HG03571 (cell line): ENCODE measurements at regions not wholly inside any gene's neighbourhood (a gene's known extent, or its start where the extent isn't known, plus 50 kb on each side); places are given as distances from the start of the nearest gene placed in this dataset.
A peak's percentile ranks its signal among the peaks of the same experiment; 100 is the strongest.

Experiments used
- ATAC-seq: cut with Tn5 transposase; IDR thresholded peaks from one replicate; pipeline ENCODE4 v1.9.1; 2021; ENCODE audit not compliant: unreplicated experiment

DNA sequence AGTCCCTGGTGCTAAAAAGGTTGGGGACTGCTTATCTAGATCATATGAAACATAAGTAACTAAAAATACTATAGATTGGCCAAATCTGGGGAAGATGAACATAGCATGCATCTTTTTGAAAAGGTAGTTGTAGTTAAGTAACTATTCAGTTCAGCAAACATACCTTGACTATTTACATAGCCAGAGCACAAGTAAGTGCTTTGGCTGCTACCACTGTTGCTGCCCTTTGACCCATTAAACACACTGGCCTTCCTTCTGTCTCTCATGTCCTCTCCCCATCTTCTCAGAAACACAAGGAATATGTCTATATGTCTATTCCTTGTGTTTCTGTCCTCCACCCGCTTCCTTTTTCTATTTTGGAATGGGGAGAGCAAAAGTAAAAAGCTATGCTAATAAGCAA is 87.9 kb upstream of the SPRY1 start:
- no peak for ATAC-seq

DNA sequence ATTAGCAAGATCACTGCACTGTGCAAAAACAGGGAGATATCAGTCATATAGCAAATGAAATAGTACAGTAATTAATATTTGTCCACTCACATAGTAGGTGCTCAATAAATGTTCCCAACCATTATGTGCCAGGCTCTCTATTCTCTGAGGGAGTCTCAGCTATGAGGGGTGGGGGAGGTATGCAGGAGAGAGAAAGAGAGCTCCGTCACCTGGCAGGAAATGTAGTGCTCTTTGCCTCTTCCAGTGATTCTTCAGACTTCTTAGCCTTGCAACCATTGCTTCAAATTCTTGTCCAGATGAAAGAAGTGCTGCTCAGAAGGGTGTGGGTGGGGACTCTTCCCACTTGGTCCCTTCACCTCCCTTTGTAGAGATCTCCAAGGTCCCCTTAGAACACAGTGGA is 84.5 kb upstream of the SPRY1 start:
- no peak for ATAC-seq

DNA sequence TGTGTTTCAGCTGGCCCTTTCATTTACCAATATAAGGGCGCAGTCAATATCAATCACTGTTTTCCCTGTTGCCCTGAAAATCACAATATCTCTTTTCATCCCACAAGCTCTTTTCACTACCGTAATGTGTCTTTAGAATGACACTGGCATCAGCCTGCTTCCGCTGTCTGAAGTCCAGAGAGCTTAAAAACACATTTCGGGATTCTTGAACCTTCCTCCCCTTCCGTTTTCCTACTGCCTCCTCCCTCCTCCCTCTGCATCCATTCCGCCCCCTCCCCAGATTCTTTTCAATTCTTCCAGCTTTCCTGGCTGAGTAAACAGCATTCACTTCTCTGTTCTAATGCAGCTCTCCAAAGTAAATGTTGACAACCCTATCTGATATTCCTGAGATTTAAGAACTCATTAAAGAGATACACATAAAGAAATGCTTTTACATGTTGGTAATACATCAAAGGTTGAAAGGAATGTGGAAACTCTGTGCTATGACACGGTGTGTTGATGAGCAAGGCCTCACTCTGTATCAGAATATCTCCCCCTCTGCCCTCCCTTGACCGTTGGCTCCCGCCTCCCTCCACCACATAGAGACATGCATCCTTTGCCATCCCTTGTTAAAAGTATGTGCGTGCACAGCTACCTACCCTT is 83.5 kb upstream of the SPRY1 start:
- no peak for ATAC-seq

DNA sequence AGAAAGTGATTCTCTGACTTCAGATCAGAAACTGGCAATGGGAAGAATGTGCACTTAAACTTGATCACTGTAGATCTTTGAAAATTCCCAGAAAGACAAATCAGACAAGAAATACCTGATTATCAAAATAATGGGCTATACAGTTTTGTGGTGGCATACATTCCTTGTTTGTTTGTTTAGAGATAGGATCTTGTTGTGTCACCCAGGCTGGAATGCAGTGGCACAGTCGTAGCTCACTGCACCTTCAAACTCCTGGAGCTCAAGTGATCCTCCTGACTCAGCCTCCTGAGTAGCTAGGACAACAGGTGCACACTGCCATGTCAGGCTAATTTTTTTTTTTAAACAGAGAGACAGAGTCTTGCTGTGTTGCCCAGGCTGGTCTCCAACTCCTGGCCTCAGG is 81.0 kb upstream of the SPRY1 start:
- ATAC-seq = no peak

- ATAC-seq = no peak
Observed at GRCh38 chr4:123317211-123317610, 79.4 kb upstream of the SPRY1 start.

GRCh38 chr4:123319639-123320038 is 77.0 kb upstream of the SPRY1 start:
- ATAC-seq = no peak

- ATAC-seq = no peak
Observed at GRCh38 chr4:123323998-123324397, 72.6 kb upstream of the SPRY1 start.

DNA sequence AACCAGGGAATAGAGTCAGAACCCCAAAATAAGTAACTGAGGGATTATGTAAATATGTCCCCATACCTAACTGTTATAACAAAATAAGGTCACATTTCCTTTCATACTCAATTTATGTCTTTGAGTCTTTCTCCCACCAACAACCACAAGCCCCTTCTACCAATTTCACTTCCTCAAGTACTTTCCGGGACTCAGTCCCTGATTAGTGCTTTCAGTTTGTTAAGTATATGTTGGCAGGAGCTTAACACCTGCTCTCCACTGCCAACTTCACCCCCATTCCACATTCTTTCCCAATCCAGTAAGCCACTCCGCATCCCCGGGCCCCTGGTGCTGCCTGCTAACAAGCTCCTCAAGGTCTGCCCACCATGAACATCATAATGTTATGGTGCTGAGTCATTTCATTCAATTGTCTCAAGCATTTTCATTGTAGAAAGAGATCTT is 71.3 kb upstream of the SPRY1 start:
- peak; percentile 98 for ATAC-seq

GRCh38 chr4:123327346-123327745 is 69.2 kb upstream of the SPRY1 start:
- ATAC-seq = no peak

GRCh38 chr4:123327846-123328429 is 68.7 kb upstream of the SPRY1 start:
- ATAC-seq = no peak

- no peak for ATAC-seq
Observed at GRCh38 chr4:123338715-123339114, 57.9 kb upstream of the SPRY1 start.

GRCh38 chr4:123339507-123340380 is 56.9 kb upstream of the SPRY1 start:
- no peak for ATAC-seq

GRCh38 chr4:123340381-123340701 is 56.3 kb upstream of the SPRY1 start:
- ATAC-seq = no peak

DNA sequence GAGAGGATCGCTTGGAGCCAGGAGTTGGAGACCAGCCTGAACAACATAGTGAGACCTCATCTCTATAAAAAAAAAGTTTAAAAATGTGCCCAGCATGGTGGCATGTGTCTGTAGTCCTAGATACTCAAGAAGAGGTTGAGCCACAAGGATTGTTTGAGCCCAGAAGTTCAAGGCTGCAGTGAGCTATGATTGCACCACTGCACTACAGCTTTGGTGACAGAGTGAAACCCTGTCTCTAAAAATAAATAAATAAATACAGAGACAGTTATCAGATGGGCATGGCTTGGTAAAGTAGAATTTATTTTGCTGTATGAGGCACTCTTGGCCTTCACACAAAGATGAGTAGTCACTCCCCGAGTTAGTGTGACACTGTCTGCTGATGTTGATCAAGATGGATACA is 54.1 kb upstream of the SPRY1 start:
- ATAC-seq = no peak

DNA sequence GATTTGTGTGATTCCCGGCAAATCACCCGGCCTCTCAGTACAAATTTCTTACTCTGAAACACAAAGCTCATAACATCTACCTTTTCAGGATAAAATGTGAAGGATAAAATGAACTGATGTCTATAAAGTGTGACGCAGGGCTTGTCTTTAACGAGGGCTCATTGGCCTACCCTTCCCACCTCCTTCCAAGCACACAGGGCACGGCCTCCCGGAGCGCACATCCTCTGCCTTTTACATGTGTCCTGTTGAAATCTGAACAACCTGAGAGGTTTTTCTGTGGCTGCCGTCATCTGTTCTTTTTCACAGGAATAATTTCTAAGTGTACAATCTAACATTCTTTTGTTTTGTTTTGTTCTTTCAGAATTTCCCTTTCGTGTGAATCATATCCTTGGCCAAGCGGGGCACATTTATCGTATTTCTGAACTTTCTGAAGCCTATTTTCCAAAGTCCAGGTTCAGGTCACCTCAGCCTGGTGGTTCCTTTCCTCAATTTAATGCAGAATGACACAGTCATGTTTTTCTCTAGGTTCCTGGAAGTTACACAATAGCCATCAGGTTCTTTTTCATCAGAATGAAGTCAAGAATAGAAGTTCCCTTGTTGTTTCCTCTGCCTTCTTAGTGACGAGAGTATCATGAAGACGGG is 53.1 kb upstream of the SPRY1 start:
- ATAC-seq = no peak

DNA sequence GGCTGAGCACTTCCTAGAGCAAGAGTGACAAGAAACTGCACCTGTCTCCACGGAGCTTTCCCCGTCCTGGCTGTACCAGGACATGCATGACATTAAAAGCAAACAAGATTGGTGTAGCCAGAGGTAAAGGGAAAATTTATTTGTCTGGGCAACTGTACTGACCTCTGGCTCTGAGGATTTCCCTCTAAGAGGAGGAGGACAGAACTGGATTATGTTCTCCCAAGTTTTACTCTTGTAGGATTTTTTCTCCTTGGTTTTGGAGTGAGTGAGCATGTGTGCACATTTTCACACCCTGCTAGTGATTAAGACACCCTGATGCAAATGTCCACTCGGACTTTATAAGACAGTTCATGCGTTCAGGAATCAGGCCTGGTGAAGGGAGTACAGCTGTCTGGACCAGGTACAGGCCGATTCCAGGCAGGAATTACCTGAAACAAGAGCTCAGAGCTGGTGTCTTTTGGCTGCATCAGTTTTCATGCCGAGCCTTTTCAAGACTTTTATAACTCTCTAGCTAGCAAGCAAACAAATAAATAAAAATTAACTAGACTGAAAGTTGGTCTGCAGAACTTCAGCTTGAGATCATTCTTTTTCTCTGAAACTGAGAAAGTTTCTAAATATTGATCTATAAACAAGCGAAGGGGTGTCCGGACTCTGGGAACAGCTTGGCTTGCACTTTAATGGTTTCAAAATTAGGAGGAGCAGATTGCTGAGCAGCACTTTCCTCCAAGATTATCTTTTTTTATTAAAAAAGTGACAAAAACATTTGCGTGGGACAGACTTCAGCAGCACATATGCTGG is 51.3 kb upstream of the SPRY1 start:
- no peak for ATAC-seq

DNA sequence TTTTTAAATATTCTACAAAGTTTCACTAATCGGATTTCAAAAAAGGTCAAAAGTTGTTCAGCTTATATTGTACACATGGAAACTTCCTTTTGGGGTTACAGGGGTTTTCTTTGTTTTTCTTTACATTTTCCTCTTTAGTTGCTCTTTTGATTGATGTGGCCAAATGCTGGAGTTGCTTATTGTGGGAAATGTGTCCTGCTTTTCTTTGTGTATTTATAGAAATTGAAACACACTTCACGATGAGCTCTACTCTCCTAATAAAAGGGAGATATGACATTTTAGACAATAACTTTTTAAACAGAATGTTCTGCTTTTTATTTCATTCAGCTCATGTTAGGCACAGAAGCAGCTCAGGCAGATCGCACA is 50.7 kb upstream of the SPRY1 start:
- no peak for ATAC-seq

DNA sequence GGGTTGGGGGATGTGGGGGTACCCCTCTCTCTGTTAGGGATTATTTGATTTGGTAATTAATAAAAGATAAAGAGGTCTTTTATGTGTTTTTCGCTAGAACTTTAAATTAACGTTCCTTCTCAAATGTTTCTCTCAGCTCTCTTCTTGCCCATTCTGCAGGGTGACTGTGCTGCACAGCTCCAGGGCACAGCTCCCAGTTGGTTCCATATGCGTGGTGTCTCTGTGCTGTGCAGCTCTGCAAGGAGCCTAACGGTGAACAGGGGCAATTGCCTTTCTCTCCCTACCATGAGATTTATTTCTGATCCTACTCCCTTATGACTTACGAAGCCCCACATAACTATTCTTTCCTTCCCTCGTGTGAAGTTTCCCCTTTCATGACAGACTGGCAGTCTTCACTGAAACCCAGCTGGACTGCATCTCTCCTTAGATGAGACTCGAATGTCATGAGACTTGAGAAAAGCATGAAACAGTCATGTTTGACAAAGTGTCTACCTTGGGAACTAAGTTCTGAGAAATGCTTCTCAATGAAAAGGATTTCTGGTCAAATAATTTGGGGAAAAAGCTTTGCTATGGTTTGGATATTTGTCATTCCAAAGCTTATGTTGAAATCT is 50.2 kb upstream of the SPRY1 start:
- ATAC-seq = no peak
